ENCODE measurements at regions not wholly inside any gene's neighbourhood (a gene's known extent, or its start where the extent isn't known, plus 50 kb on each side); places are given as distances from the start of the nearest gene placed in this dataset.

DNA sequence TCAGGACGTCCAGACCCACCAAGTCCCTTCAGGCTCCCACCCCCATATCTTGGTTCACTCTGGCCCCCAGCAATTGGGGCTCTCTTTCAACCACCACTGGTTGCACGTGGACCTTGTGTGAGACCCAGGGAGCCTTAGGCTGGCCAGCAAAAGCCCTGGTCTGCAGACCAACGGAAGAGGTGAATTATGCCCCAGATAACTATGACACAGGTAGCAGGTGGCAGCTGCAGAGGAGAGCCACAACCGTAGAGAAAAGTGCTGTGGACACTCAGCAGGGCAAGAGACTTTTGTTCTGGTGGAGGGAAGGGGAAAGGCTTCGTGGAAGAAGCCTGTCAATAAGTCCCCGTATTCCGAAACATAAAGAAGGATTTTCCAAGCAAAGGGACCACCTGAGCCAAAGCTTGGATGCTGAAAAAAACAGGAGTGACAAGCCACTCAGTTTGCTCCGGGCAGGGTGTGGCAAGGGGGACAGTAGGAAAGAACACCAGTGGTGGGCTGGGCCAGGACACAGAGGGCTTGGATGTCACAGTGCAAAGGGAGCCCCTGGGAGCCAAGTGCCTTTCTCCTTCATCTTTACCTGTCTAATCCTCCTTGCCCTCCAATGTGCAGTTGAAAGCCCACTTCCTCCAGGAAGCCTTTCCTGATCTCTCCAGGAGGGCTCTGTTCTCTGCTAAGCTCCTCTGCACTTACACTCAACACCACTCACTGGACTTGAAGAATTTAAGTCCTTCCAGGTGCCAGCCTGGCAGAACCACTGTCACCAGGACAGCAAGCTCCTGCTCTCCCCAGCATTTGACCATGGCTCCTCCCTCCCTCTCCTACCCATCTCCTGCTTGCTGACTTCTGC lies 264.7 kb downstream of the BUD13 start:
- DNase-seq (ENCODE audit: low read depth, low spot score): no peak

DNA sequence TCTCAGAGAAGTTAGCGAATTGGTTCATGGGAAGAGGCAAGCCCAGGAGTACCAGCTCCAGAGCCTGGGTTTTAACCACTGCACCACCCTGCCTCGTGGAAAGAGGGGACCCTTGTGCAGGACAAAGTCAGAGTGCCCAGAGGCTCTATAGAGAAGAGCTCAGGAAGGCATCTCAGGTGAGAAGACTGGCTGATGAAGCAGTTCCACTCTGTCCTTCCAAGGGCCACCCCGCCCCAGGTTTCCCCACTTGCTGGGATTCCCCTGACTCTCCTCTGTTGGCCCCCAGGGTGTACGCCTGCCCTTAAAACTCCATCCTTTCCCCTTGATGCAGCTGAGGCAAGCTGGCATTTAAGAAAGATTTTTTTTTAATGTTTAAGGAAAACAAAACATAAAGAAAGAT lies 265.8 kb downstream of the BUD13 start:
- no peak for DNase-seq (ENCODE audit: low read depth, low spot score)

DNA sequence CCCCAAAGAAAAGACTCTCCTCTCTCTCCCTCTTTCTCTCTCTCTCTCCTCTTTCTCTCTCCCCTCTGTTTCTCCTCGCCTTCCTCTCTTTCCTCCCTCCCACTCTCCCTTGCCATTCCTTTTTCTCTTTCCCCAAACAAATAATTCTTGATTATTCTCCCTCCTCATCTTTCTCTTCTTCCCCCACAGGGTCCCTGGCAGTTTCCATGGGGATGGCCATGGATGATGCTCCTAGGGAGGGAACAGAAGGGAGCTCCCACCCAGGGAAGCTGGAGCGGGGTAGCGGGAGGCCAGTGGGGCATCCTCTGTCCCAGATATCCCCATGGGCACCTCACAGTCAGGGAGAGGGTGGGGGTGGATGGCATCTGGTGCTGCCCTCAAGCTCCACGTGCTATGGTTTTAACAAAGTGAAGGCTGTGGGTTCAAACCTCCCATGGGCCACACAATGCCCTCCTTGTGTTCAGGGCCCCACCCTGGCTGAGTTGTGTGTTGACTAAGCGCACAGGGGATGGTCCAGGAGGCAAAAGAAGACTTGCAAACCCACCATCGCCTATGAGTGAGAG lies 266.4 kb downstream of the BUD13 start:
- no peak for DNase-seq (ENCODE audit: low read depth, low spot score)

DNA sequence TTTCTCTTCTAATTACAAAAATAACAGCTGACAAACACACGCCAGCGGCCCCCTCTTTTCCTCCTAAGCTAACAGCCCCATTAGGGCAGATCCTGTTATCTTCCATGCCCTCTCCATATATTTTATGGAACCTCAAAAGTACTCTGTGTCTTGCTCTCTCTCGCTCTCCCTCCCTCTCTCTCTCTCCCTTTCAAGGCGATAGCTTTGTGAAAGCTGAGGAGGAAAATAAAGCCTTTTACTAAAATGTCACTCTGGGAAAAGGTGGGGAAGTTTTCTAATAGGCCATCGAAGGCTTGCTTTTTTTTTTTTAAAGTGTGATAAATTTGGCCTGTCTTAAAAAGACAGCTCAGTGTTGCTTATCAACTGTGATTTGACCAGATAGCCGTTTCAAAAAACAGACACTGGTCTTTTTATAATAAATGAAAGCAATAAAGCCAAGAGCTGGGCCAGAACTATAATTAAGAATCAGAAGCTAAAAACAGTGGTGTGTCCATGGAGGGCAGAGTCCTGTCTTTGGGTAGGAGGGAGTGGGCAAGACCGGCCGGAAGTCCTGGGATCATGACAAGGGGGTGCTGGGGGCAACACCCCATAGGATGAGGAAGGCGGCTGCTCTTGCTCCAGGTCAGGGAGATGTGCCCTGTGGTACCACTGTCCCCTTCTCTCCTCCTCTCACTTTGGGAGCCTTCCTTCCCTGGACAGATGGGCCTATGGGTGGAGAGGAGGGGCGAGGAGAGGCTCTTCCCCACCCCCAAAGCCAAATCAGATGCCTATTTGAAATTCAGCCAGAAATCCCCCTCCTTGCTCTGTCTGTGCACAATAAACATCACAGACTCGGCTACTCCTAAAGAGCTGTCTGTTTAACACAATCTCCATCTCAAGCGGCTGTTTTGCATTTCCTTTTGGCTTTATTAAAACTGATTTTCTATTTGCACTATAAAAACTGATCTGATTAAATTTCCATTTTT lies 267.2 kb downstream of the BUD13 start:
- DNase-seq (ENCODE audit: low read depth, low spot score): no peak

DNA sequence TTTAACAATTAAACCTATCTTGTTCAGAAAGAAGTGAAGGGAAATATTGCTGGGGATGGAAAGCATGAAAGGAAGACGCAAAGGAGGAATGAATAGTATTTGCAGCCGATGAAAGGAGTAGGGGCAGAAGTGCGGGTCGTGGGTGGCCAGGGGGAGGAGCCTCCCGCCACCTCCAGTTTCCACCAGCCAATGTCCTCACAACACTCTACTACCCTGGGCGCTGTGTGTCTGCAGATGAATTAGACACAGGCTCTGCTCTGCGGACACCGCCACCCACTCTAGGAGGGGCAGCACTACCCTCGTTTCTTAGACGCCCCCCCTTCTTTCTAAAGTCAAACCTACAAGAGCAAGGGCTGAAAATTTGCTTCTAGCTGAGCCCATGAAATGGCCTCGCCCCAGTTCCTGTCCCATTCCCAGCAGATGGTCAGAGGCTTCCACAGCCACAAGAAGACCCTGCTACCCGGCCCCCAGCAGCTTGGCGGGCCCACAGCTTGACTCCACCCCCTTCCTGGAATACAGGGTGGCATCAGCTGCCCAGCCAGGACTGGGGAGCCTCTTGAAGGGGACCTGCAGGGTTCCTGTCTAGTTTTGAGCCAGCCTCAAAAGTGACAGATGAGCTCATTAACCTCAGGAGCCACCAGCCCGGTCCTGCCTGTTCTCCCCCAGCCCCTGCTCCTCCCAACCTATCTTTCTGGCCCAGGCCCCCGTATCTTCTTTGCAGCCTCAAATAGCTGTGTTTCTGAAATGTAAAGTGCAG lies 268.1 kb downstream of the BUD13 start:
- DNase-seq (ENCODE audit: low read depth, low spot score): no peak

DNA sequence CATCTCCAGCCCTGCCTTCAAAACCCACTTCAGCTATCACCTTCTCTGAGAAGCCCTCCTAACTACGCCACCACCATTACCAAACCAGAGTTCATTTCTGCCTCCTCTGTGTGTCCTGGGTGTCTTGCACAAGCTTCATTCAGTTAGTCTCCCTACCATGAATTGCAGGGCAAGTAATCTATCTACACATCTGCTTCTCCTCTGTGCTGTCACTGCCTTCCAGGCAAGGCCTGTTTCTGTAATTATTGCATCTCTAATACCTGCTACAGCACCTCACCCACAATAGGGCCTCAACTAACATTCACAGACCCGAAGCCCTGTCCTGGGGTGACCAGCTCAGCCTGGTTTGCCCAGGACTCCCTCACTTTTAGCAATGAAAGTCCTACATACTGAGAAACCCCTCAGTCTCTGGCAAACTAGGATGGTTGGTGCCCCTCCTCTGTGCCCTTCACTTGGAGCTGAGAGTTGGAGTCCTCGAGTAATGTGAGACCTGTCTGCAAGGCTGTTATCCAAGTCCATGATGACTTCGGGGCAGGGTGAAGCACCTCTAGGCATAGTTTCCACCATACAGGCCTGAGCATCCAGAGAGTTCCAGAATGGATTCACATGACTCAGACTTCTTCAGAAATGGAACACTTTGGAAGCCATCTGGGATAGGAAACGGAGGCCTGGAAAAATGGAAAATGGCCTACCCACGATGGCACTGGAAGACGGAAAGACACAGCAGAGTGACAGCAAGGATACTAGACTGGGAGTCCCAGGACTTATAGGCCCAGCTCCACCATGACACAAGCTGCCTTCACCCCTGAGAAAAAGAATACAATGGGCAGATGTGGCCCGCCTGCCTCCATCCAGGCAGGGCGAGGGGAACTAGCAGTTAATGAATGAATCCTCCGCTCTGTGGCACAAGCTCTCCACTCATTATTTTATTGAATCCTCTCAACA lies 269.3 kb downstream of the BUD13 start:
- DNase-seq (ENCODE audit: low read depth, low spot score): no peak

DNA sequence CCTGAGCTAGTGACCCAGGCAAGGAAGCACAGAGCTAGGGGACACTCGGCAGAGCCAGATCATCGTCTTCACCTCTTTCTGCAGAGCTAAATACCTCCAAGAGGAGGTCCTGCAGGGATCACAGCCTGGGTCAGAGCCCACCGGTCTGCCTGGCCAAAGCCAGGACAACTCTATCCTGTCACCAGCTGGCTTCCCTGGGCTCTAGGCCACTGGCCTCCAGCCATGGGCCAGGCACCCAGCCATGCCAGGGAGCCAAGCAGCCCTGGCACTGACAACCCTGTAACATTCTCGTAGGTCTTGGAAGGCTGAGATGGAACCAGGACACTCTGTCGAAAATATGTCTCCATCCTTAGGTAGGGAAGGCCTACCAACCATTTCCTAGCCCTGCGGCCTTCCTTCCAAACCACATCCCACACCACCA lies 270.1 kb downstream of the BUD13 start:
- DNase-seq (ENCODE audit: low read depth, low spot score): no peak

DNA sequence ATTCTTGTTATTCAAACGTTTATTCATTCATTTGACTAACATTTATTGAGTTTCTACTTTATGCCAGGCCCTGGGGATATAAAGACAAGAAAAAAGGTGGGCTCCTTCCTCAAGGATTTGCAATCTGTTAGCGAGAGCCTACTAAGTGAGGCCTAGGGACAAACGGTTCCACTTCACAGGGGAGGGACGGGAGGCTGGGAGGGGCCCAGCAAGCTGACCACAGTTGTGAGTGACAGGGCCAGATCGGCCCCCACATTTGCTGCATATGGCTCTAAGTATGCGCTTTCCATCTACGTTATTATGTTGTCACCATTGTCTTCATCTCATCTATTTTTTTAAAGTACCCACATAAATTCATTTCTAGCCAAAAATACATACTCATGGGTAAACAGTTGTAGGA lies 271.1 kb downstream of the BUD13 start:
- DNase-seq (ENCODE audit: low read depth, low spot score): no peak

DNA sequence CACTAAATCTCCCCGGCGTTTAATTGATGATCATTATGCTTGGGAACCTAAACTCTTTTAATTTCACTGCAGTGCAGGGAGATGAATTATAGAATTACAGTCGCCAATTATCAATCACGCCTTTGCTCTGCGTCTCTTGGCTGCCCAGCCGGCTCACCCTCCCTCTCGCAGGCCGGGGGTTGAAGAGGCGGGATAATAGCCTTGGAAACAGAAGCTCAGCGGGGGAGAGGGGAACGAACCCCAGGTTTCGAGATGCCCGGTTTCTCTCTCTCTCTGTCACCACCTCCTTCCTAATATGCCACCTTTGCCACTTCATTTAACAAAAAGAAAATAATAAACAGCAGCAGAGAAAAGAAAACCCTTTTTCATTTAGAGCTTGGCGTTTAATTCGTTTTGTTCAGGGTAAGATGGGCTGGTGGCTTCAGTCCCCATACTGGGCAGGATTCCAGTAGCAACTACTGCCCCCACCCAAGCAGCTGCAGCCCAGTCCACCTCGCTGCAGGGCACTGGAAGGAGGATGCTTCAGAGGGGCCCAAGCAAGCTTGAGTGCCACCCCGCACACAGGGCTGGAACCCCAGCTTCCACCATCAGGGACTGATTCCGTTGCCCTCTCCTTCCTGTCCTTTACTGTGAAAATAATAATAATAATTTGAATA lies 271.7 kb downstream of the BUD13 start:
- DNase-seq (ENCODE audit: low read depth, low spot score): no peak

DNA sequence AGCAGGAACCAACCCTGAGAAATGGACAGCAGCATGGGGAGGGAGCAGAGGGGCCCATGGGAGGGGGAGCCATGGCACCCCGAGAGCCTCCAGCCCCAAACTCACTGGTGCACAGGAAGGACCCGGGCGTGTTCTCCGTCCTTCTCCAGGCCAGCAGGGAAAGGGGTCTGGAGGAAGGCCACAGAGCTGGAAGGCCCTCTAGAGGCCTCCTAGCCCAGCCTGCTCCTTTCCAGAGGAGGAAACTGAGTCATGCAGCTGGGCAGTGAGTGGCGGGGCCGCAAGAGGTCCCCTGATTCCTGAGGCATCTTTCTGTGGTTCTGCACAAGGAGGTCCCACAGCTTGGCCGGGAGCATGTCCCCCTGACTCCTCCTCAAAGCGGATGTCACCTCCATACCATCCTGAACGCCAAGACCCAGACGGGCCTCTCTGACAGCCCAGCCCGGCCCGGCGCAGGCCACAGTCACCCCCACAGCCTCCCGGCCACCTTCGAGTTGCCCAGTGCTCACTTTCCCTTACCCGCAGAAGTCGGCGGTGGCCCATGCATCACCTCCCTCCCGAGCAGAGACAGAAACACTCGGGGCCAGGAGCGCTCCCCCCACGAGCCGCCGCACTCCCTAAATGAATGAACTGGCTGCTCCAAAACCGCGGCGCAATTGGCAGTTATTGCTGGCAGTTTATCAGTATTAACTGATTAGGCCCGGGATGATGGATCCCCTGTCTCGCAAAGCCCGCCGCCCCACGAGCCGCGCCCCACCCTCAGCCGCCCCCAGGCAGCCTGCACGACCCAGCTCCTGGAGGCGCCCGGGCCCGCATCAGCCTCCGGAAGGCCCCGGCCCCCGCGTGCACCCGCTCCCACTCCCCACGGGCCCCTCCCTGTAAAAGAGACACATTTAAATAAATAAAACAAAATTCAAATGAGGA lies 272.5 kb downstream of the BUD13 start:
- no peak for DNase-seq (ENCODE audit: low read depth, low spot score)

DNA sequence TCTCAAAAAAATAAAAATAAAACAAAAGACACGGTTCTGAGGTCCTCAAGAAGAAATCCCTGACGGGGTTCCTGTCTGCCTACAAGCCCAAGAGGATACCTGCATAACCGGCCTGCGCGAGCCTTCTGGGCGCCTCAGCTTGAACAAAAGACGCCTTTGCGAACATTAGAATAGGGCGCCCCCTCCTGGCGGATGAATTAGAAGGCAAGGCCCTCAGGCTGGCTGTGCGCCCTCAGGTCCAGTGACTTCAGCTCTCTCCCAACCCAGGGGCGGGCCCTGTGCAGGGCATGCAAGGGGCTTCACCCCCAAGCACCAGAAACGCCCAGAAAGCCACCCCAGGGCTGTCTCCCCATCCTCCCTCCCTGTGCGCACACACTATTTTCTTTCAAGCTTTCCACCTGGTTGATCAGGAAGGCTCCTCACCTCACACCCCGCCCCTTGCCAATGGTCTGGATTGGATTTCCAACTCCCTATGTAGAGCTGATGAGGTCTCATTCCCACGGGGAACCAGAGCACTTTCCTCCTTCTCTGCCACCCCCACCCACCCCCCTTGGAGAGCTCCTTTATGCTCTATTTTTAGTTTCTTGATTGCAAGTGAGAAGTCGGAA lies 273.3 kb downstream of the BUD13 start:
- peak; percentile 46 for DNase-seq (ENCODE audit: low read depth, low spot score)

DNA sequence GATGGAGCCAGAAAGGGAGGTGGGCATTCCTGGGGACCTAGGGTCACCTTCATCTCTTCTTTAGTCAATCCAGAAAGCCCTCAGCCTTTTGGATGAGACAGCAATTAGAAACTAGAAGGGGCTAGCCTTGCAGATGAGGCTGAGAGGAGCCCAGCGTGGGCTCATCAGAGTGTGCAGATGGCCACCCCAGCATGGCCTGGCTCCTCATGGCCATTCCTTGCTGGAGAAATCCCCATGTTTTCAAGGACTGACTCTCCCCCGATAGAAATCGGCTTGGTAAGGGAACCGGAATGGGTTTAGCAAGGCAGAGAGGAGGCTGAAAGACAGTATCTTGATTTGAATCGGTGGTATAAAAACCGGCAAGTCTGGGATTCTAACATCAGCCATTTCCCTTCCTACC lies 274.6 kb downstream of the BUD13 start:
- DNase-seq (ENCODE audit: low read depth, low spot score): no peak

DNA sequence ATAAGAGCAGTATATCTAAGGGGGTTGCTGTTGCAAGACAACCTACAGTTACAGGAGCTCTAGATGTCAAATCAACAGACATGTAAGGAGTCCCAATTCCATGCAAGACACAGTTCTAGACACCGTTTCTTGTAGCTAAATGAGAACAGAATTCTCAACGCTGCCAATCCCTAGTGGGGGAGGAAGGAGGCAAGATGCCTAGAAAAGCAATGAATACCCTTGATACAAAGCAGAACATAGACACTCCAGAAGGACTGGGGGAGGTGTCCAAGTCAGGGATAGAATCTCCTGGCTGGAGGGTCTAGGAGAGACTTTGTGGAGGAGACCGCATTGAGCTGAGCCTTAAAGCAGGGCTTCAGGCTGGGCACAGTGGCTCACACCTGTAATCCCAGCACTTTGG lies 280.2 kb downstream of the BUD13 start:
- DNase-seq (ENCODE audit: low read depth, low spot score): no peak

DNA sequence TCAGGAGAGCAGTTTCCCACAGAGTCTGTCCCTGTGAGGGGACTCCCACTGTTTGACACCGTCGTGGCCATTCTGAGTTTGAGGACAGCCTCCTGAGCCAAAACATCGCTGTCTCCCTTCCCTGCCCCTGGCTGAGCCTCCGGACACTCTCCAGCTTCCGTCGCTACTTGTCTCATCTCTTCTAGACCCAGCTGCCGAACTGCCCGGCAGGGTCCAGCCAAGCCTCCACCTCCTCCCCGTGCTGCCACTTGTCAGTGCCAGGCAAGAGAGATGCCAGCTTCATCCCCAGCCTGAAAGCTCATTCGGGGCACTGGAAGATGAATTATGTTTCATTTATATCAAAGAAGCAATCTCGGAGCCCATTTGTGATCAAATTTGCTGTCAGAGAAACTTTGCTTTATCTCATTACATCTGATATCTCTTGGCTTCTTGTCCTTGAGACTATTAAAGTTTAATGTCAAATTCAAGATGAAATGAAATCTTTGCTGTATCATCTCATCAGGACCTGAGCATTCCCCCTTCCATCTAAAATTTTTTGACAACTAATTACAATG lies 283.9 kb downstream of the BUD13 start:
- no peak for DNase-seq (ENCODE audit: low read depth, low spot score)

DNA sequence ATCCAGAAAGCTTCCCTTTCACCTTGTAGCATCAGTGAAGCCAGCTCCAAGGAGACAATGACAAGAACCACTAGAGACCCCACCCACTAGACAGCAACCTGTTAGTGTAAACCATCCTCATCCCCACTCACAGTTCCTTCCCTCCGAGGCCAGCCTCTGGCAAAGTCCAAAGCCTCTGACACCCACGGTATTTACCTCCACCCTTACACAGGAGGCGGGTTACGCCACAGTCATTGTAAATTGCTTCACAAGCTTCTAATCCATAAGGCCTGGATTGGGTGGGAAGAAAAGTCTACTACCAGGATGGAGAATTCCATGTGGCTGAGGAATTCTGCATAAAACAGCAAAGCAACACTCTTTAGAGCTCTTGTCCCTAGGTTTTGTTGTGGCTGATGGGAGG lies 287.4 kb downstream of the BUD13 start:
- DNase-seq (ENCODE audit: low read depth, low spot score): no peak

DNA sequence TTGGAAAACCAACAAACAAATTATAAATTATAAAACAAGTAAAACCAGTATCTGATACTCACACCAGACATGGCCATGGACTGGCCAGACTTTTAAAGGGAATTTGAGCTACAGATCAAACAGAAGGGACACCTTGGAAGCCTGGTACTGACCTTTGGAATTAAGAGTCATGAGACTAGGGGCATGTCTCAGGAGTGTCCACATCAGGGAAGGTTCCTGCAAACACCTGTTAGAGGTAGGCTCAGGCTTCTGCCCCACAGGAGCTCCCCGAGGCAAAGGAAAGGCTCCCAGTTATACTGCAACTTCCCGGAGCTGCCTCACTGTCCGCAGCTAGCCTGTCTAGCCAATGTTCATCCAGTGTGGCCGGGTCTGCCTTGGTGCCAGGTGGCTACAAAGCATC lies 290.1 kb downstream of the BUD13 start:
- DNase-seq (ENCODE audit: low read depth, low spot score): no peak

DNA sequence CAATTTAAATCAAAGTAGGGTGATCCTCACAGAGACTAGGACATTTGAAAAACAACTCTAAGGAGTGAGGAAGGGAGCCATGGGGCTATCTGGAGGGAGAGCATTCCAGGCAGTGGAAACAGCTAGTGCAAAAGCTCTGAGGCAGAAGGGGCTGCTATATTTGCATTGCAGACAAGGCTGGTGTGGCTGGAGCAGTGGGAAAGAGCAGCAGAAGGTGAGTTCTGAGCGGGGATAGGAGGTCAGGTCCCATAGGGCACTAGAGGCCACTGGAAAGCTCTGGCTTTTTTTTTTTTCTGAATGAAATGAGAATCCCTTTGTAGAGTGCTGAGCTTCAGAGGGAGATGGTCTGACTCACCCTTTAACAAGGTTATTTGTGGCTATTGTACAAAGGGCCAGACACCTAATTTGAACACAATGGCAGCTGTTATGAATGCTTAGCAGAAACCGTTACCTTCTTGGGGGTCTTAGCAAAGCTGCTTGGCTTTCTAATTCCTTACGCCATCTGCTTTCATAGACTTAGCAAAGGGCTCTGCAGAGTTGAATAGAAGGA lies 291.6 kb downstream of the BUD13 start:
- DNase-seq (ENCODE audit: low read depth, low spot score): no peak

Data from pulmonary artery endothelial cell (primary cell).